IPS DF 6.9 (cell line): ENCODE measurements at regions not wholly inside any gene's neighbourhood (a gene's known extent, or its start where the extent isn't known, plus 50 kb on each side); places are given as distances from the start of the nearest gene placed in this dataset.

Experiments
- DNase-seq: peaks from one replicate; pipeline ENCODE4 v3.0.0-alpha.2; 2013; ENCODE audit warnings: low read depth, low spot score
- H3K27ac ChIP-seq: one replicate; pipeline ENCODE4 v1.5.1; 2013; ENCODE audit warnings: low read length, control low read depth
- H3K27me3 ChIP-seq: 2 replicates; pipeline ENCODE4 v1.6.1; 2013; ENCODE audit warnings: mild to moderate bottlenecking, low read length; ENCODE audit not compliant: control insufficient read depth, insufficient read depth
- H3K36me3 ChIP-seq: 2 replicates; pipeline ENCODE4 v1.6.1; 2013; ENCODE audit warnings: low read length; ENCODE audit not compliant: control insufficient read depth, insufficient read depth
- H3K4me1 ChIP-seq: 2 replicates; pipeline ENCODE4 v1.6.1; 2013; ENCODE audit warnings: low read length; ENCODE audit not compliant: control insufficient read depth, insufficient read depth
- H3K4me3 ChIP-seq: 2 replicates; pipeline ENCODE4 v1.5.1; 2013; ENCODE audit warnings: mild to moderate bottlenecking, low read length
- H3K9me3 ChIP-seq: 2 replicates; pipeline ENCODE4 v1.6.1; 2013; ENCODE audit warnings: low read length, inconsistent platforms; ENCODE audit not compliant: control insufficient read depth, insufficient read depth
- WGBS: extraction: QIAGEN DNeasy Blood & Tissue Kit; methylation state at CpG from one replicate; pipeline ENCODE4 v1.1.7; 2013; ENCODE audit warnings: mixed read lengths, missing lambda C conversion rate; ENCODE audit not compliant: insufficient read length, insufficient coverage; 5-methylcytosine and 5-hydroxymethylcytosine counted together

DNA sequence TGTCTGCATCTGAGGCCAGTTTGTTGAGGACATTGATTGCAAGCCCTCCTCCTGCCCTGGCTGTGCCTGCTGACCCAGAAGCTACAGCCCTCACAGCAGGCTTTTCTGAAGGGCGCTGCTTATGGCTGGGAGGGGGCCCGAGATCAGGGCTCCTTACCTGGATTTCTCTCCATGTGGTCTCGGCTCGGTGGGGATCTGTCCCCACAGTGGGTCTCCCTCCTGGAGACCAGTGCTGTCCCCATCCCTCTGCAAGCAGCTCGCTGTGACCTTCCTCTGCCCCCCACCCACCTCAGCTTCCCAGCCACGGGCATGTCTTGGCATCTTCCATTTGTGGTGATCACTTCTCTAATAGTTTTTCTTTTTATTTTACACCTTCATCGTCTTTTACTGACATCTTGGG is 357.9 kb downstream of the IRX2 start:
- Histone ChIP-seq H3K4me3 (no peak overlapping the region), H3K4me1 (no peaks in the 10 kb centered on the region), H3K9me3 (no peaks in the 10 kb centered on the region), H3K27me3 (no peaks in the 10 kb centered on the region), H3K36me3 (no peaks in the 10 kb centered on the region), H3K27ac (no peak overlapping the region)
- WGBS = no CpG with 5 or more reads among the region's 7 CpGs
- no peak for DNase-seq

DNA sequence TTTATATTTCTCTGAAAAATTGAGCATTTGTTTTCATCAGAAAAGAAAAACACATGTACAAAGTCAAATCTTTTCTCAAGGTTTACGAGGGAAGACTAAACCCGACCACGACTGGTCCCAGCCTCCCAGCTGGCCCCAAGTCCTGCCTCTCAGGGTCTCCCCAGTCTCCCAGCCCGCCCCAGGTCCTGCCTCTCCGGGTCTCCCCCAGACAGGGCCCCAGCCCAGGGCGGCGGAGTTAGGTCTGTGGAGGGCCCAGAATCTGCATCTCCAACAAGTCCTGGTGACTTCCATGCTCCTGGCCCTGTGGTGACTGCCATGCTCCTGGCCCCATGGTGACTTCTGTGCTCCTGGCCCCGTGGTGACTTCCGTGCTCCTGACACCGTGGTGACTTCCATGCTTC is 359.9 kb downstream of the IRX2 start:
- no peaks in the 10 kb centered on the region for H3K27me3 ChIP-seq
- no peaks in the 10 kb centered on the region for H3K36me3 ChIP-seq
- WGBS = no CpG with 5 or more reads among the region's 10 CpGs

GRCh38 chr5:2391021-2391420 is 360.5 kb downstream of the IRX2 start:
- no CpG with 5 or more reads among the region's 10 CpGs for WGBS
- no peaks in the 10 kb centered on the region for H3K4me1 ChIP-seq

More for the DNA sequence above, 359.9 kb downstream of the IRX2 start:
- Histone ChIP-seq H3K27ac (no peak overlapping the region), H3K9me3 (no peaks in the 10 kb centered on the region), H3K4me3 (no peak overlapping the region), H3K4me1 (no peaks in the 10 kb centered on the region)
- DNase-seq = no peak

GRCh38 chr5:2388571-2388970 is 362.9 kb downstream of the IRX2 start:
- no peaks in the 10 kb centered on the region for H3K9me3 ChIP-seq
- no peak overlapping the region for H3K4me3 ChIP-seq
- no peak for DNase-seq
- H3K27ac ChIP-seq = no peak overlapping the region
- no peaks in the 10 kb centered on the region for H3K4me1 ChIP-seq
- H3K27me3 ChIP-seq = no peaks in the 10 kb centered on the region
- WGBS = no CpG with 5 or more reads among the region's 2 CpGs
- no peaks in the 10 kb centered on the region for H3K36me3 ChIP-seq

More at GRCh38 chr5:2391021-2391420, 360.5 kb downstream of the IRX2 start:
- H3K27me3 ChIP-seq = no peaks in the 10 kb centered on the region
- no peak for DNase-seq
- no peak overlapping the region for H3K4me3 ChIP-seq
- no peaks in the 10 kb centered on the region for H3K36me3 ChIP-seq
- no peak overlapping the region for H3K27ac ChIP-seq
- H3K9me3 ChIP-seq = no peaks in the 10 kb centered on the region

- Histone ChIP-seq H3K4me1 (no peaks in the 10 kb centered on the region), H3K27me3 (no peaks in the 10 kb centered on the region), H3K36me3 (no peaks in the 10 kb centered on the region), H3K4me3 (no peak overlapping the region), H3K9me3 (no peaks in the 10 kb centered on the region), H3K27ac (no peak overlapping the region)
- no peak for DNase-seq
- WGBS = no CpG with 5 or more reads among the region's 29 CpGs
Observed at GRCh38 chr5:2387634-2388325, 363.7 kb downstream of the IRX2 start.

DNA sequence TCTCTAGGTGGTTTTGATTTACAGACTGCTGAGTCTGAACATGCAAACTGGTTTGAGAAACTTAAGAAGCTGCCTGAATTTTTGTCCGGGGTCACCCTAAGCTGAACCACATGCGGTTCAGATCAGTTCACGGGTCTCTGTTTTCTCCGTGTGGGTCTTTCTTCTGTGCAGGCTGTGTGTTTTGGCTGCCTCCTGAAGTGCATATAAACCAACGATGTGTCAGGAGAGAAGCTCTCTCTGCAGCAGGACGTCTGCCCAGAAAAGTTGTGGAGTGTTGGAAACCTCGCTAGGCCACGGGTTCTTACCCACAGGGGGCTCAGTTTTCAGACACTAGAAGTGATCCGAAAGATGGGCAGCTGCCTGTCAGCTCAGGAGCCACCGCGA is 364.2 kb downstream of the IRX2 start:
- no peaks in the 10 kb centered on the region for H3K27me3 ChIP-seq
- H3K9me3 ChIP-seq = no peaks in the 10 kb centered on the region
- H3K4me3 ChIP-seq = no peak overlapping the region
- DNase-seq = no peak
- no peak overlapping the region for H3K27ac ChIP-seq
- no peaks in the 10 kb centered on the region for H3K4me1 ChIP-seq
- no peaks in the 10 kb centered on the region for H3K36me3 ChIP-seq
- WGBS = no CpG with 5 or more reads among the region's 11 CpGs

DNA sequence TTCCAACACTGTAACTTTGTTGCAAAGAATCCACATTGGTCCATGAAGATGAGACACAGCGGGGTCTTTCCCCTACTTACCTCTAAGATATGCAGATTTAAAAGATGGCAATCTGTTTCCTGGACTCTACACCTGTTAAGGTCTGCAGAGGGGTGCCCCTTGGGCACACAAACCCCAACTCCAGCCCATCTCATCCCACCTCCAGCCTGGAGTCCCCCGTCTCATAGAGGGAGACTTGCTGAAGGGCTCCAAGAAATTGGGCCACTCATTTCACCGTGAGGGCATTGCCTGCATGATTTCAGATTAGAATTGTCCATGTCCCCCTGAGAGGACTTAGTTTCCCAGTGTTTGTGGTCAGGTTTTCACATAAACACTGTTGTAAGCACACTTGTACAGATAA is 365.7 kb downstream of the IRX2 start:
- Histone ChIP-seq H3K4me3 (no peak overlapping the region), H3K27ac (no peak overlapping the region), H3K36me3 (no peaks in the 10 kb centered on the region), H3K27me3 (no peaks in the 10 kb centered on the region), H3K9me3 (no peaks in the 10 kb centered on the region), H3K4me1 (no peaks in the 10 kb centered on the region)
- WGBS = no CpG with 5 or more reads among the region's 3 CpGs
- DNase-seq = no peak

DNA sequence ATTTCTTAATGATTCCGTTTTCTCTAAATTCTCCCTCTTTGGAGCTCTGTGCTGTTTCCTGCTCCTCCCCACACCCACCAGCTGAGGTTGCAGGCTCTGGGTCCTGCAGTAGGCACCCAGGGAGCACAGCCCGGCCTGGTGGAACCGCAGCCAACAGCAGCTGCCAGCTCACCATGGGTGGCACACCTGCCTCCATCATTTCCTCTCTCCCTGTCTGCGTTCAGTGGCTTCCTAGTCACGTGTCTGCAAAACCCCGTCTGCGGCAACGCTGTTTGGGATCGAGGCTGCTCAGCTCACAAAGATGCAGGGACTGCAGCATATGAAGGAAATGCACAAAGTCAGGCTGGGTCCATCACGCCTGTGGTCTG is 367.8 kb downstream of the IRX2 start:
- DNase-seq = no peak
- Histone ChIP-seq H3K27me3 (no peaks in the 10 kb centered on the region), H3K9me3 (no peaks in the 10 kb centered on the region), H3K4me3 (no peak overlapping the region), H3K27ac (no peak overlapping the region), H3K36me3 (no peaks in the 10 kb centered on the region), H3K4me1 (no peaks in the 10 kb centered on the region)
- WGBS = no CpG with 5 or more reads among the region's 10 CpGs

DNA sequence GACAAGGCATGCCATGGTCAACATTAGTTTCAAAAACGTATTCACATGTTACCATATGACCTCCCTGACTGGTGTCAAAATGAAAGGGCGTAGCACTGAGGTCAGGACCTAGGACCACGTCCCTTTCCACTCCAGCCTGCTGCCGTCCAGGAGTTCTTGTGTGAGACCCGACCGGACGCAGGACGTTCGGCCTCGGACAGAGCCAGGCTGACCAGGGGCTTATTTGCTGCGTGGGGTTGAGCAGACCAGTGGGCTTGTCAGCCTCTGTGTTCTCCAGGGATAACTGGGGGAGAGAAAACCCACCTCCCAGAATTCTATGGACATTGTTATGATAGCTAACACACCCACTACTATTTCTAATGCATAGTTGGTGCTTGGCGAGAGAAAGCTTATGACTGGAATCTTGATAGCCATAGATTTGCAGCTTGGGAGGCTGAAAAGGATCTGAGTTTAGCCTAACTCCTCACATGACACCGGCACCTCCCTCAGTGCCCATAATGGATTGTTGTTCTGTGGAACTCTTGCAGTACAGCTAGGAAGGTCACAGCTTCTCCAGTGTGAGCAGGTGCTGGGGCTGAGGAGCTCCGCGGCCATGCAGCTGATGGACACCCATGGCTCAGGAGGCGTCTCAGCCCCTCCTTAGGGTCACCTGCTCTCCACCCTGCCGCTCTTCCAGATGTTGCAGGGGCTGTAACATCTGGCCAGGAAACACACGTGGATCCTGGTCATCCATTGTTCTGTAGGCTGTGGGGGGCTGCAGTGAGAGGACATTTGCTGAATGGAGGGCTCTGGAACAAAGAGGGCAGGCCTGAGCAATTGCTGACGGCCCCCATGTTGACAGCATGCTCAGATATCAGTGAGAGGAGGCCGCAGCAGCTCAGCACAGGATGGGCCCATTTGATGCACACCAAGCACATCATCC is 368.4 kb downstream of the IRX2 start:
- H3K4me3 ChIP-seq = no peak overlapping the region
- H3K9me3 ChIP-seq = no peaks in the 10 kb centered on the region
- H3K27ac ChIP-seq = no peak overlapping the region
- DNase-seq = no peak
- no peaks in the 10 kb centered on the region for H3K4me1 ChIP-seq
- H3K36me3 ChIP-seq = no peaks in the 10 kb centered on the region
- no peaks in the 10 kb centered on the region for H3K27me3 ChIP-seq
- WGBS = no CpG with 5 or more reads among the region's 20 CpGs

GRCh38 chr5:2381861-2382260 is 369.6 kb downstream of the IRX2 start:
- no peaks in the 10 kb centered on the region for H3K9me3 ChIP-seq
- no peaks in the 10 kb centered on the region for H3K36me3 ChIP-seq
- H3K27me3 ChIP-seq = no peaks in the 10 kb centered on the region
- H3K4me1 ChIP-seq = no peaks in the 10 kb centered on the region
- DNase-seq = no peak
- no CpG with 5 or more reads among the region's 5 CpGs for WGBS
- no peak overlapping the region for H3K27ac ChIP-seq
- no peak overlapping the region for H3K4me3 ChIP-seq
